Suprapubic skin (tissue), 4 donors: ENCODE measurements at regions not wholly inside any gene's neighbourhood (a gene's known extent, or its start where the extent isn't known, plus 50 kb on each side); places are given as distances from the start of the nearest gene placed in this dataset.

ENCODE experiments used
- DNase-seq, 2 donors: peaks; one replicate each; pipeline ENCODE4 v3.0.0-alpha.2; 2019; ENCODE audit warnings: low spot score in 2 of 2
- H3K27ac ChIP-seq: fragments of 200-600 bp; sonication (generic); one replicate; pipeline ENCODE4 v1.5.1; 2019
- H3K27me3 ChIP-seq: fragments of 200-600 bp; sonication (generic); one replicate; pipeline ENCODE4 v1.5.1; 2019
- H3K36me3 ChIP-seq: fragments of 200-600 bp; sonication (generic); one replicate; pipeline ENCODE4 v1.5.1; 2019
- H3K4me1 ChIP-seq: fragments of 200-600 bp; sonication (generic); one replicate; pipeline ENCODE4 v1.5.1; 2019
- H3K4me3 ChIP-seq: fragments of 200-600 bp; sonication (generic); one replicate; pipeline ENCODE4 v1.5.1; 2019; ENCODE audit warnings: mild to moderate bottlenecking
- H3K9me3 ChIP-seq: fragments of 200-600 bp; sonication (generic); one replicate; pipeline ENCODE4 v1.5.1; 2019
- EP300 ChIP-seq: sonication (generic); formaldehyde crosslinking; IDR thresholded peaks from one replicate; pipeline ENCODE4 v1.6.1; 2017; ENCODE audit warnings: antibody characterized with exemption
- POLR2A ChIP-seq, 2 donors: fragments of 450-650 bp; IDR thresholded peaks; one replicate each; pipeline ENCODE4 v1.6.1; 2017; ENCODE audit warnings: antibody characterized with exemption in 2 of 2, mild to moderate bottlenecking in 2 of 2, moderate library complexity in 2 of 2
- POLR2AphosphoS5 ChIP-seq, 3 donors: sonication (generic); formaldehyde crosslinking; IDR thresholded peaks; one replicate each; pipeline ENCODE4 v1.6.1; 2017; ENCODE audit warnings: antibody characterized with exemption in 3 of 3
- WGBS: methylation state at CpG from one replicate; pipeline ENCODE4 v1.1.5; 2018; 5-methylcytosine and 5-hydroxymethylcytosine counted together
- TF ChIP-seq, protein P1 (sequence below), 2 donors: fragments of 200-600 bp in 1 of 2; fragments of 450-650 bp in 1 of 2; sonication (generic) in 1 of 2; IDR thresholded peaks; one replicate each; pipeline ENCODE4 v1.5.1; 2016 to 2019; ENCODE audit warnings: antibody characterized with exemption in 2 of 2, mild to moderate bottlenecking in 1 of 2, moderate library complexity in 1 of 2

GRCh38 chr5:133801955-133802751 is 166.3 kb downstream of the C5orf15 start:
- DNase-seq = no peak

GRCh38 chr5:133801431-133801830 is 167.0 kb downstream of the C5orf15 start:
- H3K4me1 ChIP-seq = no peaks in the 10 kb centered on the region
- no peak for DNase-seq
- no peak overlapping the region for H3K27ac ChIP-seq
- H3K36me3 ChIP-seq = no peaks in the 10 kb centered on the region
- H3K9me3 ChIP-seq = no peaks in the 10 kb centered on the region
- TF ChIP-seq, protein P1, sequence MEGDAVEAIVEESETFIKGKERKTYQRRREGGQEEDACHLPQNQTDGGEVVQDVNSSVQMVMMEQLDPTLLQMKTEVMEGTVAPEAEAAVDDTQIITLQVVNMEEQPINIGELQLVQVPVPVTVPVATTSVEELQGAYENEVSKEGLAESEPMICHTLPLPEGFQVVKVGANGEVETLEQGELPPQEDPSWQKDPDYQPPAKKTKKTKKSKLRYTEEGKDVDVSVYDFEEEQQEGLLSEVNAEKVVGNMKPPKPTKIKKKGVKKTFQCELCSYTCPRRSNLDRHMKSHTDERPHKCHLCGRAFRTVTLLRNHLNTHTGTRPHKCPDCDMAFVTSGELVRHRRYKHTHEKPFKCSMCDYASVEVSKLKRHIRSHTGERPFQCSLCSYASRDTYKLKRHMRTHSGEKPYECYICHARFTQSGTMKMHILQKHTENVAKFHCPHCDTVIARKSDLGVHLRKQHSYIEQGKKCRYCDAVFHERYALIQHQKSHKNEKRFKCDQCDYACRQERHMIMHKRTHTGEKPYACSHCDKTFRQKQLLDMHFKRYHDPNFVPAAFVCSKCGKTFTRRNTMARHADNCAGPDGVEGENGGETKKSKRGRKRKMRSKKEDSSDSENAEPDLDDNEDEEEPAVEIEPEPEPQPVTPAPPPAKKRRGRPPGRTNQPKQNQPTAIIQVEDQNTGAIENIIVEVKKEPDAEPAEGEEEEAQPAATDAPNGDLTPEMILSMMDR (IDR thresholded peaks at IDR 0.05) = no peak
- TF ChIP-seq POLR2AphosphoS5 (IDR thresholded peaks at IDR 0.05) = no peak
- TF ChIP-seq POLR2A (IDR thresholded peaks at IDR 0.05) = no peak
- WGBS = 89% methylated on average over 7 of the region's 7 CpGs
- H3K27me3 ChIP-seq = peaks cover 14% of the 10 kb centered on the region
- H3K4me3 ChIP-seq = no peak overlapping the region

More at GRCh38 chr5:133801955-133802751, 166.3 kb downstream of the C5orf15 start:
- peaks cover 14% of the 10 kb centered on the region for H3K27me3 ChIP-seq
- no peak for TF ChIP-seq EP300
- TF ChIP-seq, protein P1 (IDR thresholded peaks at IDR 0.05) = no peak
- no peak for TF ChIP-seq POLR2A (IDR thresholded peaks at IDR 0.05)
- no peak for TF ChIP-seq POLR2AphosphoS5 (IDR thresholded peaks at IDR 0.05)
- no peak overlapping the region for H3K4me3 ChIP-seq
- no peaks in the 10 kb centered on the region for H3K9me3 ChIP-seq
- H3K27ac ChIP-seq = no peak overlapping the region
- 51% methylated on average over 8 of the region's 8 CpGs for WGBS
- H3K36me3 ChIP-seq = no peaks in the 10 kb centered on the region
- H3K4me1 ChIP-seq = no peaks in the 10 kb centered on the region

GRCh38 chr5:133799571-133800237 is 168.7 kb downstream of the C5orf15 start:
- no peaks in the 10 kb centered on the region for H3K36me3 ChIP-seq
- H3K27ac ChIP-seq = no peak overlapping the region
- no peaks in the 10 kb centered on the region for H3K9me3 ChIP-seq
- no peak overlapping the region for H3K4me3 ChIP-seq
- DNase-seq = no peak
- TF ChIP-seq EP300 (no peak), POLR2A (IDR thresholded peaks at IDR 0.05) (no peak), POLR2AphosphoS5 (IDR thresholded peaks at IDR 0.05) (no peak)
- TF ChIP-seq, protein P1 (IDR thresholded peaks at IDR 0.05) = no peak
- WGBS = 59% methylated on average over 8 of the region's 8 CpGs
- H3K27me3 ChIP-seq = peaks cover 20% of the 10 kb centered on the region
- H3K4me1 ChIP-seq = no peaks in the 10 kb centered on the region

DNA sequence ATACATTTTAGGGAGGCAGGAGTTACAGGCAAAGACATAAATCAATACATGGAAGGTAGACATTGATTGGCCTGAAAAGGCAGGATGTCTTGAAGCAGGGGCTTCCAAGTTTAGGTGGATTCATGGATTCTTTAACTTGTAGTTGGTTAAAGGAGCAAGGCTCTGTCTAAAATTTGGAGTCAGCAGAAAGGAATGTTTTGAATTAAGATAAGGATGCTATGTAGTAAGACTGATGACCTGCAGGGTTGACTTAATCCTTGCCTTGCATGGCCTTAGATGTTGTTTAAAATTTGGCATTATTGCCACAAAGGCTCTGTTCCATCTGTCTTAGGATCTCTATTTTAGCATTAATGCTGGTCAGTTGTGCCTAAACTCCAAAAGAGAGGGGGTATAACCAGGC is 171.3 kb downstream of the C5orf15 start:
- no peak overlapping the region for H3K27ac ChIP-seq
- peaks cover 20% of the 10 kb centered on the region for H3K27me3 ChIP-seq
- H3K36me3 ChIP-seq = no peaks in the 10 kb centered on the region
- TF ChIP-seq POLR2A (IDR thresholded peaks at IDR 0.05) = no peak
- no peak for TF ChIP-seq POLR2AphosphoS5 (IDR thresholded peaks at IDR 0.05)
- no peak for TF ChIP-seq EP300
- TF ChIP-seq, protein P1 (IDR thresholded peaks at IDR 0.05) = no peak
- H3K4me3 ChIP-seq = no peak overlapping the region
- no peak for DNase-seq
- no peaks in the 10 kb centered on the region for H3K4me1 ChIP-seq
- no peaks in the 10 kb centered on the region for H3K9me3 ChIP-seq

DNA sequence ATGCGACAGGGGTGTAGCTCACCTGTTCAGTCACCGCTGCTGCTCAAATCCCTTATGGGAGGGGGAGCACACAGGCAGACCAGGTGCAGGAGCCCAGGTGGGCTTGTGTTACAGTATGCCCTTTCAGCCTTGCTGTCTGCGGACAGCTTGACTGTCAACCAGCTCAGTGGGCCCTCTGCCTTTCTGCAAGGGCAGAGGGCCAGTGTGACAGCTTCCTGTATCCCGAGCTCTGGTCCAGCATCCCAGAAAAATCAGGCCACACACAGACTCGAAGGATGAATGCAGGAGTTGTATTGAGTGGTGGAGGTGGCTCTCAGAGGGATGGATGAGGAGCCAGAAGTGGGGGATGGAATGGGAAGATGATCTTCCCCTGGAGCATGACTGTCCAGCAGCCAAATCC is 172.2 kb downstream of the C5orf15 start:
- Histone ChIP-seq H3K9me3 (no peaks in the 10 kb centered on the region), H3K27ac (no peak overlapping the region), H3K4me1 (no peaks in the 10 kb centered on the region), H3K4me3 (no peak overlapping the region), H3K27me3 (peaks cover 14% of the 10 kb centered on the region), H3K36me3 (no peaks in the 10 kb centered on the region)
- 87% methylated on average over 5 of the region's 5 CpGs for WGBS
- no peak for DNase-seq
- TF ChIP-seq, protein P1 (IDR thresholded peaks at IDR 0.05) = no peak
- TF ChIP-seq EP300 (no peak), POLR2AphosphoS5 (IDR thresholded peaks at IDR 0.05) (no peak), POLR2A (IDR thresholded peaks at IDR 0.05) (no peak)
